Naive thymus-derived CD4-positive, alpha-beta T cell (primary cell): ENCODE measurements at regions not wholly inside any gene's neighbourhood (a gene's known extent, or its start where the extent isn't known, plus 50 kb on each side); places are given as distances from the start of the nearest gene placed in this dataset.

Source experiments
- ATAC-seq: fragments of 150-1000 bp; cut with Tn5 transposase; 2 replicates; pipeline ENCODE4 v1.10.0; 2021; ENCODE audit warnings: mild to moderate bottlenecking, moderate library complexity
- CTCF ChIA-PET: fragments of 350-600 bp; sonication (Branson Sonifier 250); formaldehyde crosslinking; loops from one replicate; lab custom pipeline; 2021; ENCODE audit warnings: antibody characterized with exemption; lab: Charles Lee
- POLR2A ChIA-PET: fragments of 350-600 bp; sonication (Branson Sonifier 250); formaldehyde crosslinking; loops from one replicate; lab custom pipeline; 2021; ENCODE audit warnings: antibody characterized with exemption, inconsistent platforms; lab: Charles Lee
- DNase-seq, 9 donors: peaks; one replicate each; pipeline versions ENCODE4 v3.0.0 to v3.0.0-alpha.2; 2020 to 2022; ENCODE audit warnings: mixed read lengths in 1 of 9
- H3K27ac ChIP-seq: one replicate; pipeline ENCODE4 v1.7.0; 2013; ENCODE audit warnings: mild to moderate bottlenecking, low read depth, low read length, moderate library complexity
- H3K27me3 ChIP-seq, 2 donors: one replicate each; pipeline ENCODE4 v1.7.0; 2013; ENCODE audit warnings: low read length in 2 of 2, mild to moderate bottlenecking in 2 of 2, moderate library complexity in 2 of 2; ENCODE audit not compliant: control insufficient read depth in 2 of 2, insufficient read depth in 2 of 2
- H3K36me3 ChIP-seq, 3 experiments: 1 replicate in 2 of 3; 2 replicates in 1 of 3; pipeline ENCODE4 v1.7.0; 2013; ENCODE audit warnings: low read length in 3 of 3, mild to moderate bottlenecking in 3 of 3, moderate library complexity in 1 of 3; ENCODE audit not compliant: insufficient read depth in 3 of 3, control insufficient read depth in 2 of 3
- H3K4me1 ChIP-seq, 2 donors: one replicate each; pipeline ENCODE4 v1.7.0; 2013; ENCODE audit warnings: low read length in 2 of 2, mild to moderate bottlenecking in 2 of 2, moderate library complexity in 1 of 2; ENCODE audit not compliant: control insufficient read depth in 2 of 2, insufficient read depth in 2 of 2
- H3K4me3 ChIP-seq: 2 replicates; pipeline ENCODE4 v1.7.0; 2013; ENCODE audit warnings: mild to moderate bottlenecking, low read length
- H3K9me3 ChIP-seq, 3 experiments: 1 replicate in 2 of 3; 2 replicates in 1 of 3; pipeline ENCODE4 v1.7.0; 2013; ENCODE audit warnings: low read length in 3 of 3; ENCODE audit not compliant: control insufficient read depth in 2 of 3
- H3K27ac Mint-ChIP-seq, 9 donors: one replicate each; pipeline ENCODE4 v1.8.0; 2020 to 2022; ENCODE audit warnings: mixed read lengths in 9 of 9, mild to moderate bottlenecking in 8 of 9, moderate library complexity in 5 of 9, inconsistent platforms in 2 of 9
- H3K27me3 Mint-ChIP-seq, 5 donors: one replicate each; pipeline ENCODE4 v1.8.0; 2021 to 2022; ENCODE audit warnings: mixed read lengths in 5 of 5, mild to moderate bottlenecking in 1 of 5
- H3K36me3 Mint-ChIP-seq, 5 donors: one replicate each; pipeline ENCODE4 v1.8.0; 2020 to 2022; ENCODE audit warnings: mixed read lengths in 5 of 5, mild to moderate bottlenecking in 3 of 5, inconsistent platforms in 1 of 5
- H3K4me1 Mint-ChIP-seq, 7 donors: one replicate each; pipeline ENCODE4 v1.8.0; 2020 to 2022; ENCODE audit warnings: mixed read lengths in 7 of 7, mild to moderate bottlenecking in 3 of 7, inconsistent platforms in 1 of 7
- H3K4me3 Mint-ChIP-seq, 10 donors: one replicate each; pipeline ENCODE4 v1.8.0; 2020 to 2022; ENCODE audit warnings: mild to moderate bottlenecking in 10 of 10, mixed read lengths in 10 of 10, moderate library complexity in 6 of 10, inconsistent platforms in 2 of 10
- H3K9me3 Mint-ChIP-seq, 11 donors: one replicate each; pipeline ENCODE4 v1.8.0; 2020 to 2022; ENCODE audit warnings: mixed read lengths in 11 of 11, mild to moderate bottlenecking in 4 of 11, inconsistent platforms in 1 of 11, moderate library complexity in 1 of 11
- intact Hi-C, 2 donors: fragments of 100-400 bp; cut with micrococcal nuclease; formaldehyde crosslinking; loops; one replicate each; pipeline ENCODE4 v1.15.1; 2023

DNA sequence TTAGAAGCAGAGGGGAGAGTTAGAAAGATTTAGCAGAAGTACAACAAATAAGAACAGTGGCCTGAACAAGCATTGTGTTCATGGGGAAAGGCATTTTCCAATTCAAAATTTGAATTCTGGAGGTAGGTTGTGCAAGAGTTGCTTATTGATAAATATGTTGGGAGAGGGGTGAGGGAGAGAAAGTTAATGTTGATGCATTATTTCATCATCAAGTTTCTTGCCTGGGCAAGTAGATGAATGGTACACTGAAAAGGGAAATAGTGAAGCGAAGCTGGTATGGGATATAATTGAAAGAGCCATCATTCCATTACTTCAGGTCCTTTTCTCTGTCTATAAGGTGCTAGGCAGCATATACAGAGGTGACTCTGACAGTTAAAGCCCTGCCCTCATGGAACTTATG is 288.9 kb upstream of the GBE1 start:
- intact Hi-C loops: no loop called here
- H3K27ac ChIP-seq: no peak overlapping the region
- Mint-ChIP-seq H3K27me3 (no peaks in the 10 kb centered on the region), H3K27ac (no peak overlapping the region), H3K4me3 (no peak overlapping the region), H3K4me1 (no peaks in the 10 kb centered on the region), H3K36me3 (no peaks in the 10 kb centered on the region), H3K9me3 (peaks cover 0 to 9% (median 0%) of the 10 kb centered on the region in 11 donors)
- DNase-seq (no peak), ATAC-seq (no peak)
- no peaks in the 10 kb centered on the region for H3K27me3 ChIP-seq
- no peaks in the 10 kb centered on the region for H3K36me3 ChIP-seq
- H3K4me1 ChIP-seq: no peaks in the 10 kb centered on the region
- H3K4me3 ChIP-seq: no peak overlapping the region
- H3K9me3 ChIP-seq: no peaks in the 10 kb centered on the region
- POLR2A ChIA-PET: no interaction called here
- CTCF ChIA-PET: no interaction called here

DNA sequence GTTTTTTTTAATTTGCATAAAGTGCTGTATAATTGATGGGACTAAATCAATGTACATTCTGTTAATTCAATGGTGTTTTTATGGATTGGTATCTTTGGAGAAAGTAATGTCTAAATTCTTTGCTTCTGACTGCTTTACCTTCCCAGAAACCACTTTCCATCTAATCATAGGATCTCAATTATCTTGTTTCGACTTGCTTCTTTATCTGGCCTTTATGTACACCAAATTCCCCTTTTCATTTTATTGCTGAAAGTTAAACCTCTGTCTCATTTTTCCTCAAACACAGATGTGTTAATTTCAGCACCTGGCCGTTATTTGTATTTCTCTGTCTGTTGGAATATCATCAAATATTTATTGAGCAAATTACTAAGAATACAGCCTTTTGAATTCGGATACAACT is 287.3 kb upstream of the GBE1 start:
- no peak overlapping the region for H3K4me3 Mint-ChIP-seq
- ATAC-seq: no peak
- H3K9me3 Mint-ChIP-seq: peaks cover 0 to 9% (median 0%) of the 10 kb centered on the region in 11 donors
- Histone ChIP-seq H3K27me3 (no peaks in the 10 kb centered on the region), H3K4me3 (no peak overlapping the region), H3K36me3 (no peaks in the 10 kb centered on the region), H3K27ac (no peak overlapping the region), H3K4me1 (no peaks in the 10 kb centered on the region), H3K9me3 (no peaks in the 10 kb centered on the region)
- CTCF ChIA-PET: no interaction called here
- no peaks in the 10 kb centered on the region for H3K4me1 Mint-ChIP-seq
- no peaks in the 10 kb centered on the region for H3K27me3 Mint-ChIP-seq
- DNase-seq: no peak
- intact Hi-C loops: no loop called here
- POLR2A ChIA-PET: no interaction called here
- H3K36me3 Mint-ChIP-seq: no peaks in the 10 kb centered on the region
- no peak overlapping the region for H3K27ac Mint-ChIP-seq

DNA sequence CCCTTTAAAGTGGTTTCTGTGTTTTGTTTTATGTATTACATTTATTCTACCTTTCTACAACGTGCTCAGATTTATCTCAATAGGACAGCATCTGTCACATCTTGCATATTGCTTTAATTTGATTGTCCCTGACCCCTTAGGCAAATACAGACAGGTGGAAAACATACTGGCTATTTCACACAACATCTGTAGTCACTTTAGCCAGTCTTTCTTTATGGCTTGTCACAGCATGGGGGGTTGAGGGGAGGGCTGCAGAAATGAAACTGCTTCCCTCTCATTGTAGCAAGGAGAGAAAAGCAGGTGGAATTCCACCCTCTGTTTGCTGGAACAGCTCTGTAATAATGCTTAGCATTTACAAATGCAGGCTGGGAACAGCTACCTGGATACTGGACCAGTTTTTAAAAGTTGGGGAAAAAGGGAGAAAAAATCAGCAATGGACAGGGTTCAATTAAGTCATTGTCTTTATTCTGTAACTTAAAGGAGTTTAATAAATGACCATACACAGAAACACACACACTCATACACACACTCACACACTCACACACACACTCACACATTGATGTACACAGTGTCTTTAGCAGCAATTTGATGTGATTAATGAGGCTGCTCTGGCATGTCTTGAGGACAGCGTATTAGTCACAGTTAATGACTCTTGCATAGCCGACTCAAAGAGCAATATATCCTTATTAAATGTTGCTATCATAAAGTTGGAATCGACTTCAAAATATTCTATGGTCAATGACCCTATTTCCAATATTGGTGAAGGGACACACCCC is 283.7 kb upstream of the GBE1 start:
- no peak overlapping the region for H3K4me3 Mint-ChIP-seq
- ChIA-PET POLR2A (no interaction called here), CTCF (no interaction called here)
- no peaks in the 10 kb centered on the region for H3K27me3 Mint-ChIP-seq
- H3K36me3 Mint-ChIP-seq: no peaks in the 10 kb centered on the region
- Histone ChIP-seq H3K9me3 (no peaks in the 10 kb centered on the region), H3K27me3 (no peaks in the 10 kb centered on the region), H3K4me1 (no peaks in the 10 kb centered on the region), H3K27ac (no peak overlapping the region), H3K4me3 (no peak overlapping the region), H3K36me3 (no peaks in the 10 kb centered on the region)
- DNase-seq (no peak), ATAC-seq (no peak)
- peaks cover 0 to 5% (median 0%) of the 10 kb centered on the region in 11 donors for H3K9me3 Mint-ChIP-seq
- no peaks in the 10 kb centered on the region for H3K4me1 Mint-ChIP-seq
- no peak overlapping the region for H3K27ac Mint-ChIP-seq
- intact Hi-C loops: no loop called here

GRCh38 chr3:82038556-82038955 is 277.1 kb upstream of the GBE1 start:
- intact Hi-C loops: no loop called here
- POLR2A ChIA-PET: no interaction called here
- H3K9me3 Mint-ChIP-seq: peaks cover 0 to 8% (median 0%) of the 10 kb centered on the region in 11 donors
- Histone ChIP-seq H3K9me3 (no peaks in the 10 kb centered on the region), H3K27me3 (no peaks in the 10 kb centered on the region), H3K36me3 (no peaks in the 10 kb centered on the region), H3K27ac (no peak overlapping the region), H3K4me3 (no peak overlapping the region), H3K4me1 (no peaks in the 10 kb centered on the region)
- CTCF ChIA-PET: no interaction called here
- H3K36me3 Mint-ChIP-seq: no peaks in the 10 kb centered on the region
- H3K27ac Mint-ChIP-seq: no peak overlapping the region
- ATAC-seq (no peak), DNase-seq (no peak)
- H3K4me1 Mint-ChIP-seq: no peaks in the 10 kb centered on the region
- no peaks in the 10 kb centered on the region for H3K27me3 Mint-ChIP-seq
- H3K4me3 Mint-ChIP-seq: no peak overlapping the region

- Mint-ChIP-seq H3K27ac (no peak overlapping the region), H3K4me3 (no peak overlapping the region), H3K27me3 (peaks cover 0 to 2% (median 0%) of the 10 kb centered on the region in 5 donors), H3K4me1 (no peaks in the 10 kb centered on the region), H3K36me3 (no peaks in the 10 kb centered on the region), H3K9me3 (peaks cover 0 to 6% (median 0%) of the 10 kb centered on the region in 11 donors)
- no peaks in the 10 kb centered on the region for H3K27me3 ChIP-seq
- no peak for ATAC-seq
- no peak overlapping the region for H3K27ac ChIP-seq
- no peaks in the 10 kb centered on the region for H3K36me3 ChIP-seq
- no peaks in the 10 kb centered on the region for H3K9me3 ChIP-seq
- POLR2A ChIA-PET: no interaction called here
- CTCF ChIA-PET: no interaction called here
- DNase-seq: no peak
- no peak overlapping the region for H3K4me3 ChIP-seq
- intact Hi-C loops: no loop called here
- H3K4me1 ChIP-seq: no peaks in the 10 kb centered on the region
Observed at GRCh38 chr3:82033186-82033585, 271.7 kb upstream of the GBE1 start.

DNA sequence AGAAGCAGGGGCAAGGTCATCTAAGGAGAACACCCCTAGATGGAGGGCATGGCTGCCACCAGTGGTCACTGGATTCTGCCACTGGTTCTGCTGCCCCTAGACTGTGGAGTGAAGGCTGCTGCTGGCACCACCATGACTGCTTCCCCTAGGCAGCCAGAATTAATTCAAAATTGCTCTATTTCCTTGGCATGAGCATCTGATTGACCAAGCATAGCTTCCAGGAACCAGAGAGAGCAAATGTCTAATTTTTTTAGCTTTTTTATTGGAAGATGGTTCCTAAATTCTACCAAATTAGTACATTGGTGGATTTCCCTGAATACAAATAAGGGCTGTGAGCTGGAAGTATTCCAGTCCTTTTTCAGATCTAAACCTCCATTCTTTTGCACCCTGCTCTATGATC is 270.2 kb upstream of the GBE1 start:
- H3K27me3 ChIP-seq: no peaks in the 10 kb centered on the region
- ATAC-seq (no peak), DNase-seq (no peak)
- H3K36me3 ChIP-seq: no peaks in the 10 kb centered on the region
- no peaks in the 10 kb centered on the region for H3K9me3 ChIP-seq
- no peaks in the 10 kb centered on the region for H3K4me1 Mint-ChIP-seq
- ChIA-PET POLR2A (no interaction called here), CTCF (no interaction called here)
- H3K27ac ChIP-seq: no peak overlapping the region
- intact Hi-C loops: no loop called here
- H3K4me3 Mint-ChIP-seq: no peak overlapping the region
- no peak overlapping the region for H3K4me3 ChIP-seq
- no peak overlapping the region for H3K27ac Mint-ChIP-seq
- H3K36me3 Mint-ChIP-seq: no peaks in the 10 kb centered on the region
- H3K4me1 ChIP-seq: no peaks in the 10 kb centered on the region
- peaks cover 0 to 6% (median 0%) of the 10 kb centered on the region in 11 donors for H3K9me3 Mint-ChIP-seq
- peaks cover 0 to 2% (median 0%) of the 10 kb centered on the region in 5 donors for H3K27me3 Mint-ChIP-seq

- Histone ChIP-seq H3K36me3 (no peaks in the 10 kb centered on the region), H3K4me1 (no peaks in the 10 kb centered on the region), H3K27me3 (no peaks in the 10 kb centered on the region), H3K4me3 (no peak overlapping the region), H3K9me3 (no peaks in the 10 kb centered on the region), H3K27ac (no peak overlapping the region)
- no peak overlapping the region for H3K27ac Mint-ChIP-seq
- DNase-seq: no peak
- ATAC-seq: no peak
- no peak overlapping the region for H3K4me3 Mint-ChIP-seq
- intact Hi-C loops: no loop called here
- POLR2A ChIA-PET: no interaction called here
- H3K4me1 Mint-ChIP-seq: no peaks in the 10 kb centered on the region
- H3K9me3 Mint-ChIP-seq: peaks cover 0 to 5% (median 1%) of the 10 kb centered on the region in 11 donors
- H3K27me3 Mint-ChIP-seq: peaks cover 0 to 2% (median 0%) of the 10 kb centered on the region in 5 donors
- no peaks in the 10 kb centered on the region for H3K36me3 Mint-ChIP-seq
- CTCF ChIA-PET: no interaction called here
Observed at GRCh38 chr3:82030916-82031315, 269.5 kb upstream of the GBE1 start.
